Gastrocnemius medialis (tissue), 4 donors: ENCODE measurements at regions not wholly inside any gene's neighbourhood (a gene's known extent, or its start where the extent isn't known, plus 50 kb on each side); places are given as distances from the start of the nearest gene placed in this dataset.

Experiments
- ATAC-seq, 2 donors: fragments of 150-250 bp; one replicate each; pipeline ENCODE4 v1.9.1; 2016
- DNase-seq, 2 donors: peaks; one replicate each; pipeline ENCODE4 v3.0.0-alpha.2; 2019
- H3K27ac ChIP-seq, 4 donors: fragments of 200-600 bp; sonication (generic); 1 replicate in 1 of 4; 2 replicates in 3 of 4; pipeline ENCODE4 v1.5.1; 2016 to 2018; ENCODE audit warnings: mild to moderate bottlenecking in 2 of 4, moderate library complexity in 1 of 4
- H3K27me3 ChIP-seq, 3 donors: fragments of 200-600 bp; sonication (generic) in 2 of 3; 1 replicate in 1 of 3; 2 replicates in 2 of 3; pipeline versions ENCODE4 v1.5.1 to v1.6.0; 2016 to 2019; ENCODE audit warnings: mild to moderate bottlenecking in 1 of 3, moderate library complexity in 1 of 3
- H3K36me3 ChIP-seq, 2 donors: fragments of 200-600 bp; sonication (generic) in 1 of 2; one replicate each; pipeline ENCODE4 v1.5.1; 2017 to 2018
- H3K4me1 ChIP-seq, 2 donors: fragments of 200-600 bp; sonication (generic) in 1 of 2; one replicate each; pipeline ENCODE4 v1.5.1; 2016 to 2017; ENCODE audit warnings: mild to moderate bottlenecking in 2 of 2
- H3K4me3 ChIP-seq, 4 donors: fragments of 200-600 bp; sonication (generic) in 3 of 4; 1 replicate in 1 of 4; 2 replicates in 3 of 4; pipeline ENCODE4 v1.5.1; 2016 to 2019; ENCODE audit warnings: mild to moderate bottlenecking in 2 of 4
- H3K9me3 ChIP-seq, 3 donors: fragments of 200-600 bp; sonication (generic) in 2 of 3; 1 replicate in 1 of 3; 2 replicates in 2 of 3; pipeline ENCODE4 v1.5.1; 2016 to 2019
- CTCF ChIP-seq, 5 experiments: fragments of 450-650 bp in 3 of 5; fragments of 200-600 bp in 2 of 5; sonication (generic) in 2 of 5; IDR thresholded peaks in 4 of 5; conservative IDR thresholded peaks in 1 of 5; 1 replicate in 4 of 5; 2 replicates in 1 of 5; pipeline ENCODE4 v1.5.1; 2016 to 2019; ENCODE audit warnings: antibody characterized with exemption in 5 of 5, mild to moderate bottlenecking in 3 of 5, moderate library complexity in 3 of 5
- POLR2A ChIP-seq, 2 donors: fragments of 450-650 bp; IDR thresholded peaks; one replicate each; pipeline ENCODE4 v1.6.1; 2017; ENCODE audit warnings: antibody characterized with exemption in 2 of 2, mild to moderate bottlenecking in 2 of 2, moderate library complexity in 2 of 2
- in situ Hi-C, 4 donors: fragments of 200-750 bp; cut with MboI; loops; one replicate each; pipeline versions ENCODE4 v1.15.0 to v1.8.0; 2017; ENCODE audit warnings: low sequenced_read_pairs in 4 of 4
- intact Hi-C: fragments of 100-400 bp; cut with DNase I; formaldehyde crosslinking; loops from one replicate; pipeline ENCODE4 v1.15.1; 2023; ENCODE audit warnings: low total_unique reads

GRCh38 chr22:34849965-34850364, 216.0 kb upstream of the ISX start:
- no peaks in the 10 kb centered on the region for H3K9me3 ChIP-seq
- no peak for DNase-seq
- in situ Hi-C loops (loop anchor here in 2 of 4 donors (10.0 to 25.0 kb wide), 2 partner anchors 65 to 88 kb away; no protein-coding TSS in a partner anchor), intact Hi-C loops (no loop called here)
- H3K4me1 ChIP-seq: no peaks in the 10 kb centered on the region
- no peak for TF ChIP-seq CTCF (IDR thresholded peaks at IDR 0.05 in 4 of 5, conservative IDR thresholded peaks at IDR 0.05 in 1 of 5)
- no peak for TF ChIP-seq POLR2A (IDR thresholded peaks at IDR 0.05)
- no peak overlapping the region for H3K27ac ChIP-seq
- no peak overlapping the region for H3K4me3 ChIP-seq
- no peaks in the 10 kb centered on the region for H3K36me3 ChIP-seq
- H3K27me3 ChIP-seq: no peaks in the 10 kb centered on the region
- no peak for ATAC-seq

- Histone ChIP-seq H3K9me3 (no peaks in the 10 kb centered on the region), H3K27ac (no peak overlapping the region), H3K27me3 (no peaks in the 10 kb centered on the region), H3K36me3 (no peaks in the 10 kb centered on the region), H3K4me3 (no peak overlapping the region), H3K4me1 (no peaks in the 10 kb centered on the region)
- in situ Hi-C loops (loop anchor here in 1 of 4 donors (25.0 kb wide), 1 partner anchor 90 kb away; no protein-coding TSS in a partner anchor), intact Hi-C loops (no loop called here)
- DNase-seq: no peak
- TF ChIP-seq CTCF (IDR thresholded peaks at IDR 0.05 in 4 of 5, conservative IDR thresholded peaks at IDR 0.05 in 1 of 5) (no peak), POLR2A (IDR thresholded peaks at IDR 0.05) (no peak)
- ATAC-seq: no peak
Measured at GRCh38 chr22:34851918-34852662, 213.9 kb upstream of the ISX start.

GRCh38 chr22:34855471-34855870, 210.5 kb upstream of the ISX start:
- ATAC-seq: no peak
- Histone ChIP-seq H3K36me3 (no peaks in the 10 kb centered on the region), H3K27ac (no peak overlapping the region), H3K9me3 (no peaks in the 10 kb centered on the region), H3K4me1 (no peaks in the 10 kb centered on the region), H3K4me3 (no peak overlapping the region), H3K27me3 (no peaks in the 10 kb centered on the region)
- no peak for DNase-seq
- no peak for TF ChIP-seq POLR2A (IDR thresholded peaks at IDR 0.05)
- no peak for TF ChIP-seq CTCF (IDR thresholded peaks at IDR 0.05 in 4 of 5, conservative IDR thresholded peaks at IDR 0.05 in 1 of 5)
- intact Hi-C loops: no loop called here
- in situ Hi-C loops: loop anchor here in 1 of 4 donors (25.0 kb wide), 1 partner anchor 93 kb away; no protein-coding TSS in a partner anchor

GRCh38 chr22:34858066-34858465, 207.9 kb upstream of the ISX start:
- no peak overlapping the region for H3K4me3 ChIP-seq
- H3K4me1 ChIP-seq: no peaks in the 10 kb centered on the region
- intact Hi-C loops (no loop called here), in situ Hi-C loops (loop anchor here in 1 of 4 donors (25.0 kb wide), 1 partner anchor 96 kb away; no protein-coding TSS in a partner anchor)
- no peaks in the 10 kb centered on the region for H3K36me3 ChIP-seq
- TF ChIP-seq CTCF (IDR thresholded peaks at IDR 0.05 in 4 of 5, conservative IDR thresholded peaks at IDR 0.05 in 1 of 5) (no peak), POLR2A (IDR thresholded peaks at IDR 0.05) (no peak)
- no peak for DNase-seq
- no peak overlapping the region for H3K27ac ChIP-seq
- H3K27me3 ChIP-seq: no peaks in the 10 kb centered on the region
- H3K9me3 ChIP-seq: no peaks in the 10 kb centered on the region
- no peak for ATAC-seq
